Thoracic aorta (tissue), 2 donors: ENCODE measurements at regions not wholly inside any gene's neighbourhood (a gene's known extent, or its start where the extent isn't known, plus 50 kb on each side); places are given as distances from the start of the nearest gene placed in this dataset.
"Not testable (repeated sequence)": the region's sequence is repeated elsewhere in the genome, so short reads cannot be mapped to it uniquely, and the experiment has no call there.

Source experiments
- ATAC-seq: fragments of 150-250 bp; one replicate; pipeline ENCODE4 v1.8.0; 2017; ENCODE audit warnings: low read depth; ENCODE audit not compliant: insufficient number of reproducible peaks, low FRiP score
- DNase-seq: peaks from one replicate; pipeline ENCODE4 v3.0.0-alpha.2; 2020; ENCODE audit warnings: low spot score
- H3K27ac ChIP-seq, 2 donors: fragments of 200-600 bp; sonication (generic); 1 replicate in 1 of 2; 2 replicates in 1 of 2; pipeline ENCODE4 v1.5.1; 2016; ENCODE audit warnings: mild to moderate bottlenecking in 2 of 2, moderate library complexity in 2 of 2
- H3K27me3 ChIP-seq: fragments of 200-600 bp; sonication (generic); replicated peaks from 2 replicates; pipeline ENCODE4 v1.6.0; 2016; ENCODE audit warnings: mild to moderate bottlenecking; ENCODE audit not compliant: insufficient read depth
- H3K36me3 ChIP-seq: fragments of 200-600 bp; sonication (generic); one replicate; pipeline ENCODE4 v1.5.1; 2016
- H3K4me1 ChIP-seq, 2 donors: fragments of 200-600 bp; sonication (generic); 1 replicate in 1 of 2; 2 replicates in 1 of 2; pipeline versions ENCODE4 v1.5.1 to v1.6.0; 2016; ENCODE audit warnings: low read depth in 2 of 2, mild to moderate bottlenecking in 1 of 2; ENCODE audit not compliant: control insufficient read depth in 1 of 2
- H3K4me3 ChIP-seq: fragments of 200-600 bp; sonication (generic); 2 replicates; pipeline ENCODE4 v1.5.1; 2016; ENCODE audit warnings: mild to moderate bottlenecking
- H3K9me3 ChIP-seq: fragments of 200-600 bp; sonication (generic); 2 replicates; pipeline ENCODE4 v1.5.1; 2016
- TF ChIP-seq, protein P1 (sequence below): fragments of 200-600 bp; sonication (generic); IDR thresholded peaks from one replicate; pipeline ENCODE4 v1.5.1; 2019; ENCODE audit warnings: antibody characterized with exemption

DNA sequence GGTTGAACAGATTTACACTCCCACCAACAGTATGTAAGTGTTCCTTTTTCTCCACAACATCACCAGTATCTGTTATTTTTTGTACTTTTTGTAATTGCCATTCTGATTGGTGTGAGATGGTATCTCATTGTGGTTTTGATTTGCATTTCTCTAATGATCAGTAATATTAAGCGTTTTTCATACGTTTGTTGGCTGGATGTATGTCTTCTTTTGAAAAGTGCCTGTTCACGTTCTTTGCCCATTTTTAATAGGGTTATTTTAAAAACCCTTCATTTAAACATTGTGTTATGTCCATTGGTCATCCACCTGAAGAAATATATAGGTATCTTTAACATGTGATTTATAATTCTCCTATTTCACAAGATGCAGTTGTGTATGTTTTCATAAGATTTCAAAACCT is 291.3 kb downstream of the SEMA3D start:
- Histone ChIP-seq H3K27ac (no peak overlapping the region), H3K27me3 (no peaks in the 10 kb centered on the region), H3K4me1 (no peaks in the 10 kb centered on the region), H3K9me3 (peaks cover 4% of the 10 kb centered on the region), H3K4me3 (no peak overlapping the region), H3K36me3 (no peaks in the 10 kb centered on the region)
- DNase-seq: no peak
- no peak for ATAC-seq
- TF ChIP-seq, protein P1, sequence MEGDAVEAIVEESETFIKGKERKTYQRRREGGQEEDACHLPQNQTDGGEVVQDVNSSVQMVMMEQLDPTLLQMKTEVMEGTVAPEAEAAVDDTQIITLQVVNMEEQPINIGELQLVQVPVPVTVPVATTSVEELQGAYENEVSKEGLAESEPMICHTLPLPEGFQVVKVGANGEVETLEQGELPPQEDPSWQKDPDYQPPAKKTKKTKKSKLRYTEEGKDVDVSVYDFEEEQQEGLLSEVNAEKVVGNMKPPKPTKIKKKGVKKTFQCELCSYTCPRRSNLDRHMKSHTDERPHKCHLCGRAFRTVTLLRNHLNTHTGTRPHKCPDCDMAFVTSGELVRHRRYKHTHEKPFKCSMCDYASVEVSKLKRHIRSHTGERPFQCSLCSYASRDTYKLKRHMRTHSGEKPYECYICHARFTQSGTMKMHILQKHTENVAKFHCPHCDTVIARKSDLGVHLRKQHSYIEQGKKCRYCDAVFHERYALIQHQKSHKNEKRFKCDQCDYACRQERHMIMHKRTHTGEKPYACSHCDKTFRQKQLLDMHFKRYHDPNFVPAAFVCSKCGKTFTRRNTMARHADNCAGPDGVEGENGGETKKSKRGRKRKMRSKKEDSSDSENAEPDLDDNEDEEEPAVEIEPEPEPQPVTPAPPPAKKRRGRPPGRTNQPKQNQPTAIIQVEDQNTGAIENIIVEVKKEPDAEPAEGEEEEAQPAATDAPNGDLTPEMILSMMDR: no peak

DNA sequence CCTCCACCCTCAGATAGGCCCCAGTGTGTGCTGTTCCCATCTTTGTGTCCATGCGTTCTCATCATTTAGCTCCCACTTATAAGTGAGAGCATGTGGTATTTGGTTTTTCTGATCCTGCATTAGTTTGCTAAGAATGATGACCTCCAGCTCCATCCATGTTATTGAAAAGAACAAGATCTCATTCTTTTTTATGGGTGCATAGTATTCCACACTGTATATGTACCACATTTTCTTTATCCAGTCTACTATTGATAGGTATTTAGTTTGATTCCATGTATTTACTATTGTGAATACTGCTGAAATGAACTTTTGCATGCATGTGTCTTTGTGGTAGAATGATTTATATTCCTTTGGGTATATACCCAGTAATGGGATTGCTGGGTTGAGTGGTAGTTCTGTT is 303.3 kb downstream of the SEMA3D start:
- not testable (repeated sequence) for DNase-seq, H3K4me1 ChIP-seq, H3K9me3 ChIP-seq, H3K4me3 ChIP-seq, H3K27me3 ChIP-seq, ATAC-seq, H3K27ac ChIP-seq, H3K36me3 ChIP-seq

DNA sequence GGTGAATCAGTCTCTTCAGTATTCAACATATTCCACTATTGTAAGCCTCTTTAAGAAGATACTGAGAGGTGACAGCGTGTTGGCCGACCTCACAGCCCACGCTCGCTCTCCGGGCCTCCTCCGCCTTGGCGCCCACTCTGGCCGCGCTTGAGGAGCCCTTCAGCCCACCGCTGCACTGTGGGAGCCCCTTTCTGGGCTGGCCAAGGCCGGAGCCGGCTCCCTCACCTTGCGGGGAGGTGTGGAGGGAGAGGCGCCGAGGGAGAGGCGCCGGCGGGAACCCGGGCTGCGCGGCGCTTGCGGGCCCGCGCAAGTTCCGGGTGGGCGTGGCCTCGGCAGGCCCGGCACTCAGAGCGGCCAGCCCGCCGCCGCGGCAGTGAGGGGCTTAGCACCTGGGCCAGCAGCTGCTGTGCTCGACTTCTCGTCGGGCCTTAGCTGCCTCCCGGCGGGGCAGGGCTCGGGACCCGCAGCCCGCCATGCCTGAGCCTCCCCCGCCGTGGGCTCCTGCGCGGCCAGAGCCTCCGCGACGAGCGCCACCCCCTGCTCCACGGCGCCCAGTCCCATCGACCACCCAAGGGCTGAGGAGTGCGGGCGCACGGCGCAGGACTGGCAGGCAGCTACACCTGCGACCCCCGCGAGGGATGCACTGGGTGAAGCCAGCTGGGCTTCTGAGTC is 306.4 kb downstream of the SEMA3D start:
- not testable (repeated sequence) for ATAC-seq, DNase-seq, H3K9me3 ChIP-seq, H3K27me3 ChIP-seq, H3K4me1 ChIP-seq, H3K27ac ChIP-seq, H3K4me3 ChIP-seq, H3K36me3 ChIP-seq

DNA sequence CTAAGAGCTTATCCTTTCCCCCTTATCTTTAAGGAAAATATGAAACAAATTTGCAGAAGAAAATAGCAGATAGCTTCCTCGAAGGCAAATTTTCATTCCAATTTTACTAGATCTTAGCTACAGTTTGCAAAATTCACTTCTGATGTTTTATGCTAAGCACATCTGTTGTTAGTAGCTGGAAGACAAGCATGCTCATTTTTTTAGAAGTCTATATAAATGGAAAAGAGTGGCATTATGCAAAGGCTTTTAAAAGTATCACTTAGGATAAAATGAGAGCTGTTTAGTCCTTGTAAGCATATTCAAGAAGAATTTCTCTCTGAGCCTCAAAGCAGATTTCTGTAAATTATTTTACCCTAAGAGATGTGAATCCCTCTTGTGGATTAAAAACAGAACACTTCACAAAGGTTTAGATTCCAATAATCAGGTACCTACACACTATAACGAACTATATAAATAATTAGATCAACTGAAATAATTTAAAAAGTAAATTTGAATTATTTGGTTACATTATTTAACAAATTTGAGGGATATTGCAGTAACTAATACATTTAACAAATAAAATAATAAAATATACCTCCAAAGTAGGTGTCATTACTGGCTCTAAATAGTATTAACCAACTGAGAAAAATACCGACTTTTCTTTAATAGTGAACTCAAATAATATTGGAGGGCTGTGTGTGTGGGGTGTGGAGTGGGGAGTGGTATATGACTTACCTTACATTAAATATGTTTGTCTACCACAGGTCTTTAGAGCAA is 307.1 kb downstream of the SEMA3D start:
- Histone ChIP-seq H3K27ac (no peak overlapping the region), H3K4me3 (no peak overlapping the region), H3K9me3 (no peaks in the 10 kb centered on the region), H3K4me1 (no peaks in the 10 kb centered on the region), H3K27me3 (no peaks in the 10 kb centered on the region), H3K36me3 (no peaks in the 10 kb centered on the region)
- no peak for DNase-seq
- TF ChIP-seq, protein P1: no peak
- no peak for ATAC-seq

DNA sequence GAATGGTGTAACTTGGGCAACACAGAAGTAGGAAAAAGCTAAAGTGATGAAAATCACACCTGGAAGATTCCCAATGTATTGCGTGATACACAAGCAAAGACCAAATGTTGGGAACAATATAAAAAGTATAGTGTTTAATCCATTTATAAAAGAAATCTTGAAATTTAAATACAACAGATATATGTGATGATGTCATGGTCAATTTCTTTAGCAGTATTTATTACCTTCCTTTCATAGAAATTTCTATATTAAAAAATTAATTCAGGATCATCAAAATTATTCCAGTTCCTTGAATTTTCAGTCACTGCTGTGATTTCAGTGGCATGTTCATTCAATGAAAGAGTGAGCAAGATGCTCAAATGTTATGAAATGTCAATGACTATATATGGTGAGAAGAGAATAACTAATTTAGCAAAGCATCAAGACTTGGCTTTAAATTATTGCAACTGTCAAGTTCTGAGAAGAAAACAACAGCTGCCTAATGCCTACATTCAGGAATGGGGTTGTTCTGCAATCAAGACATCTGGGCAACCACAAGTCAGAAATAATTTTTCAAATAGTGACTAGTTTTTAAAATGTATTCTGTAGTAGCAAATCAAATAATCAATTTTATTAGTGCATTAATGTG is 308.8 kb downstream of the SEMA3D start:
- Histone ChIP-seq H3K9me3 (no peaks in the 10 kb centered on the region), H3K27ac (no peak overlapping the region), H3K27me3 (no peaks in the 10 kb centered on the region), H3K36me3 (no peaks in the 10 kb centered on the region), H3K4me3 (no peak overlapping the region), H3K4me1 (no peaks in the 10 kb centered on the region)
- TF ChIP-seq, protein P1: no peak
- no peak for ATAC-seq
- DNase-seq: no peak

DNA sequence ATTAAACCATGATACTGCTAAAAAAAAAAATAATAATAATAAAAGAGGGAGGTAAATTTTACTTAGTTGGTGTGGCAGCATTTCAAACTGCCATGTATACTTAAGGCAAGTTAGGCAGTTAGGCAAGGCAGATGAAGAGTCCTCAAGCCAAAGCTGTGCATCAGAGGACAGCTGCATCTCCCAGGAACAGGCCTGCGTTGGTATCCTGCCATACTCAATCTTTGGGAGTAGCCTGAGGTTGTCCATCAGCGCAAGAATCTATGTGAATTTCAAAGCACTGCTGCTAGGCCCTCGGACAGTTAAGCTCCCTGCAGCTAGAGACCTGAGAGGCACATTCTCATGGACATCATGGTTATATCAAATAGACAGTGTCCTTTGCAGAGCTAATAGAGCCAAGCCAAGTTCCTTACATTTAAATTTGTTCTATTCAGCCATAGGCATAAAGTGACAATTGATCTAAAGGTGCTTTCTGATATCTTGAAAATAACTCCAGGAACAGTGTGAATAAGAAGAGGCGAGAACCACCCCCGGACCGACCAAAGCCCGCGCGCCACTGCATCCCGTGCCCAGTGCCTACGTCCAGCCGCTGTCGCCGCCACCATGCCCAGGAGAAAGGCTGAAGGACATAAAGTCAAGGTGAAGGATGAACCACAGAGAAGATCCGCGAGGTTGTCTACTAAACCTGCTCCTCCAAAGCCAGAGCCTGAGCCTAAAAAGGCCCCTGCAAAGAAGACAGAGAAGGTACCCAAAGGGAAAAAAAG is 310.6 kb downstream of the SEMA3D start:
- H3K36me3 ChIP-seq: no peaks in the 10 kb centered on the region
- TF ChIP-seq, protein P1: no peak
- no peak overlapping the region for H3K27ac ChIP-seq
- ATAC-seq: no peak
- no peaks in the 10 kb centered on the region for H3K4me1 ChIP-seq
- no peak for DNase-seq
- no peaks in the 10 kb centered on the region for H3K9me3 ChIP-seq
- H3K4me3 ChIP-seq: no peak overlapping the region
- H3K27me3 ChIP-seq: no peaks in the 10 kb centered on the region
